ENCODE measurements at regions not wholly inside any gene's neighbourhood (a gene's known extent, or its start where the extent isn't known, plus 50 kb on each side); places are given as distances from the start of the nearest gene placed in this dataset.

DNA sequence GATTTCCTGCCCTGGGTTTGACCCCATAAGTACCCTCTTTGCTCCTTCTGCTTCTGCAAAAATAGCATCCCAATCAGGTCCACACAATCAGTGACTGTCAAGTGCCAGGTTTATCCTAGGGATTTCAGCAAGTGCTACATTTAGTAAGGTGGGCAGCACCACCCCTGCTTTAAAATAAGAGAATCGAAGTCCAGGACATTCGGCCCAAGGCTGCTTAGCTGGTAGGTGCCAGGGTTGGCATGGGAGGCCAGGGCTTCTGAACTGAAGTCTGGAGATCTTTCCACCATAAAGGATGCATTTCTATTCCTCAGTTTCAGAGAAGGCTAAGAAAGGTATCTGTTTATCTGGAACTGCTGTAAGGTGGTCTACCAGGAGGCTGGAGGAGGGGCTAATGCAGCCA is 408.3 kb downstream of the ZNF536 start:
- H4K20me1 ChIP-seq (ENCODE audit: control insufficient read depth, extremely low read depth, insufficient read depth, low read length) = no peaks in the 10 kb centered on the region
- TF ChIP-seq EZH2 (IDR thresholded peaks at IDR 0.05; ENCODE audit: low read length, missing control alignments) = no peak
- no peaks in the 10 kb centered on the region for H3K36me3 ChIP-seq (ENCODE audit: control insufficient read depth, insufficient read depth, low read length)
- H3K4me1 ChIP-seq (ENCODE audit: control insufficient read depth, extremely low read depth, insufficient read depth, low read length) = no peaks in the 10 kb centered on the region
- no peak overlapping the region for H3K9ac ChIP-seq (ENCODE audit: insufficient read depth, low read length)
- no peak for DNase-seq (ENCODE audit: low read depth in 2 of 2)
- no peaks in the 10 kb centered on the region for H3K79me2 ChIP-seq (ENCODE audit: control insufficient read depth, insufficient read depth, low read length)
- no peak overlapping the region for H2AFZ ChIP-seq (ENCODE audit: low read length)
- no peak overlapping the region for H3K4me2 ChIP-seq (ENCODE audit: extremely low read depth, insufficient read depth, low read length)
- no peaks in the 10 kb centered on the region for H3K9me3 ChIP-seq (ENCODE audit: control insufficient read depth, insufficient read depth, low read depth, low read length)
- no peak overlapping the region for H3K4me3 ChIP-seq (replicated peaks in 1 of 4; ENCODE audit: control extremely low read depth in 1 of 4, insufficient read depth in 1 of 4, low read depth in 3 of 4, low read length in 4 of 4)
- no peak overlapping the region for H3K27ac ChIP-seq (ENCODE audit: insufficient read depth, low read length)
- no peaks in the 10 kb centered on the region for H3K27me3 ChIP-seq (ENCODE audit: control insufficient read depth, insufficient read depth, low read length)

DNA sequence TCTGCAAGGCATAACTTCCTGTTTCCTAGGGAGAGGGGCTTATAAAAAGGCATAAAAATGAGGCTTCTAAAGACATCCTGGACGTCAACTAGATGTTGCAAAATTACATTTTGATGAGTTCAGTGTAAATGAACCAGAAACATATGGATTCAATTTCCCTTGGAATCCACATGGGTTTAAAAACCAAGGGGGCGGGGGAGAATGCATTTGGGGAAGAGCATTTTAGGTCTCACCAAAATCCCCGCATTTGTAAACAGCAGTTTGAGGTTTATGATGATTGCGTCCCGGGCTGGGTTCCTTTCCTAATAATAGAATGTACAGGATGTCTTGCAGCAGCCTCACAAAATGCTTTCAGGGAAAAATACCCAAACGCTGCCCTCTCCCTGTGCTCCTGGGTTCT is 407.8 kb downstream of the ZNF536 start:
- no peaks in the 10 kb centered on the region for H3K9me3 ChIP-seq (ENCODE audit: control insufficient read depth, insufficient read depth, low read depth, low read length)
- no peaks in the 10 kb centered on the region for H4K20me1 ChIP-seq (ENCODE audit: control insufficient read depth, extremely low read depth, insufficient read depth, low read length)
- DNase-seq (ENCODE audit: low read depth in 2 of 2) = no peak
- no peaks in the 10 kb centered on the region for H3K4me1 ChIP-seq (ENCODE audit: control insufficient read depth, extremely low read depth, insufficient read depth, low read length)
- no peak overlapping the region for H3K4me3 ChIP-seq (replicated peaks in 1 of 4; ENCODE audit: control extremely low read depth in 1 of 4, insufficient read depth in 1 of 4, low read depth in 3 of 4, low read length in 4 of 4)
- H3K36me3 ChIP-seq (ENCODE audit: control insufficient read depth, insufficient read depth, low read length) = no peaks in the 10 kb centered on the region
- H2AFZ ChIP-seq (ENCODE audit: low read length) = no peak overlapping the region
- H3K27me3 ChIP-seq (ENCODE audit: control insufficient read depth, insufficient read depth, low read length) = no peaks in the 10 kb centered on the region
- no peak for TF ChIP-seq EZH2 (IDR thresholded peaks at IDR 0.05; ENCODE audit: low read length, missing control alignments)
- TF ChIP-seq, protein P1, sequence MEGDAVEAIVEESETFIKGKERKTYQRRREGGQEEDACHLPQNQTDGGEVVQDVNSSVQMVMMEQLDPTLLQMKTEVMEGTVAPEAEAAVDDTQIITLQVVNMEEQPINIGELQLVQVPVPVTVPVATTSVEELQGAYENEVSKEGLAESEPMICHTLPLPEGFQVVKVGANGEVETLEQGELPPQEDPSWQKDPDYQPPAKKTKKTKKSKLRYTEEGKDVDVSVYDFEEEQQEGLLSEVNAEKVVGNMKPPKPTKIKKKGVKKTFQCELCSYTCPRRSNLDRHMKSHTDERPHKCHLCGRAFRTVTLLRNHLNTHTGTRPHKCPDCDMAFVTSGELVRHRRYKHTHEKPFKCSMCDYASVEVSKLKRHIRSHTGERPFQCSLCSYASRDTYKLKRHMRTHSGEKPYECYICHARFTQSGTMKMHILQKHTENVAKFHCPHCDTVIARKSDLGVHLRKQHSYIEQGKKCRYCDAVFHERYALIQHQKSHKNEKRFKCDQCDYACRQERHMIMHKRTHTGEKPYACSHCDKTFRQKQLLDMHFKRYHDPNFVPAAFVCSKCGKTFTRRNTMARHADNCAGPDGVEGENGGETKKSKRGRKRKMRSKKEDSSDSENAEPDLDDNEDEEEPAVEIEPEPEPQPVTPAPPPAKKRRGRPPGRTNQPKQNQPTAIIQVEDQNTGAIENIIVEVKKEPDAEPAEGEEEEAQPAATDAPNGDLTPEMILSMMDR (conservative IDR thresholded peaks at IDR 0.05 in 1 of 2, IDR thresholded peaks at IDR 0.05 in 1 of 2; ENCODE audit: low read depth in 1 of 2, low read length in 2 of 2) = no peak
- H3K9ac ChIP-seq (ENCODE audit: insufficient read depth, low read length) = no peak overlapping the region
- no peak overlapping the region for H3K27ac ChIP-seq (ENCODE audit: insufficient read depth, low read length)
- H3K4me2 ChIP-seq (ENCODE audit: extremely low read depth, insufficient read depth, low read length) = no peak overlapping the region
- no peaks in the 10 kb centered on the region for H3K79me2 ChIP-seq (ENCODE audit: control insufficient read depth, insufficient read depth, low read length)

DNA sequence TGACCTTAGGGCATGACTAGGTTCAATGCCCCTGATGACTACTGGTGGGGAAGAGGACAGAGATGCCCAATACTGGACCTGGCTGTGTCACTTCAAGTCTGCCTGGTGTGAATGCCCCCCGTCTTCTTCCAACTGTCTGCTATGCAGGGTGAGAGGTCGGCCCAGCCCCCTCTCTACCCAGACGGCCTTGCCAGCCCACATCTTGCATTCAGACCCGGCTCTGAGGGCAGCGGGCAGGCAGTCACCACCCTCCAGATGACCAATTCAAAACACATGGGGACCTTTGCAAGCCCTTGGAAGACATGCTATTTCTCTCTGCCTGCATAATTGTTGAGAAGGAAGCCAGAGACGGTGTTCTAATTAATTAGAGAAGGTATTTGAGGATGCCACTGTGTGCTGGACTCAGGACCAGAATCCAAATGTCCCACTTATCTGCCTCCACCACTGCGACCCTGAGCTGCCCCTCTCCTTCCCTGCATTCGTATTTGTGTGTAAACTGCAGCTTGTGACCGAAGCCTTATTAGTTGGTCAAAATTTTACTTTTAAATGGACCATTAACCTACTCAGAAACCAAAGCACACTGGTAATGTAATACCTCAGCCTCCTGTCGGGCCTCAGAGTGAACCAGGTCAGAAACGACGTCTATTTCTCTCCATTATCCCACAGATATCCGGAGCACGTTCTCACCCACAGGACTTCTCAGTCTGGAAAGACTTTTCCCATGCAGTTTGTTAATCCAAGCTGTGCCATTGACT is 407.0 kb downstream of the ZNF536 start:
- Histone ChIP-seq H3K79me2 (ENCODE audit: control insufficient read depth, insufficient read depth, low read length) (no peaks in the 10 kb centered on the region), H2AFZ (ENCODE audit: low read length) (no peak overlapping the region), H3K9me3 (ENCODE audit: control insufficient read depth, insufficient read depth, low read depth, low read length) (no peaks in the 10 kb centered on the region), H3K9ac (ENCODE audit: insufficient read depth, low read length) (no peak overlapping the region), H3K36me3 (ENCODE audit: control insufficient read depth, insufficient read depth, low read length) (no peaks in the 10 kb centered on the region), H3K4me1 (ENCODE audit: control insufficient read depth, extremely low read depth, insufficient read depth, low read length) (no peaks in the 10 kb centered on the region), H3K4me2 (ENCODE audit: extremely low read depth, insufficient read depth, low read length) (no peak overlapping the region), H3K27me3 (ENCODE audit: control insufficient read depth, insufficient read depth, low read length) (no peaks in the 10 kb centered on the region), H4K20me1 (ENCODE audit: control insufficient read depth, extremely low read depth, insufficient read depth, low read length) (no peaks in the 10 kb centered on the region), H3K4me3 (replicated peaks in 1 of 4; ENCODE audit: control extremely low read depth in 1 of 4, insufficient read depth in 1 of 4, low read depth in 3 of 4, low read length in 4 of 4) (no peak overlapping the region), H3K27ac (ENCODE audit: insufficient read depth, low read length) (no peak overlapping the region)
- no peak for TF ChIP-seq EZH2 (IDR thresholded peaks at IDR 0.05; ENCODE audit: low read length, missing control alignments)
- TF ChIP-seq, protein P1 (conservative IDR thresholded peaks at IDR 0.05 in 1 of 2, IDR thresholded peaks at IDR 0.05 in 1 of 2; ENCODE audit: low read depth in 1 of 2, low read length in 2 of 2) = no peak
- no peak for DNase-seq (ENCODE audit: low read depth in 2 of 2)

All from fibroblast of lung (primary cell).